ENCODE measurements at regions not wholly inside any gene's neighbourhood (a gene's known extent, or its start where the extent isn't known, plus 50 kb on each side); places are given as distances from the start of the nearest gene placed in this dataset.
A peak's percentile ranks its signal among the peaks of the same experiment; 100 is the strongest.

- DNase-seq (ENCODE audit: insufficient read length, low spot score) (no peak), FAIRE-seq (no peak)
- TF ChIP-seq POLR2A (IDR thresholded peaks at IDR 0.05; ENCODE audit: low read depth, low read length) = no peak
Measured at GRCh38 chr11:97259884-97260283, 870.1 kb downstream of the JRKL start.

- no peak for TF ChIP-seq POLR2A (IDR thresholded peaks at IDR 0.05; ENCODE audit: low read depth, low read length)
- no peak for FAIRE-seq
- DNase-seq (ENCODE audit: insufficient read length, low spot score) = no peak
Measured at GRCh38 chr11:97263183-97263858, 873.5 kb downstream of the JRKL start.

- DNase-seq (ENCODE audit: insufficient read length, low spot score) = peak; percentile 0
- TF ChIP-seq POLR2A (IDR thresholded peaks at IDR 0.05; ENCODE audit: low read depth, low read length) = no peak
- FAIRE-seq = no peak
Measured at GRCh38 chr11:97269527-97269926, 879.7 kb downstream of the JRKL start.

- DNase-seq (ENCODE audit: insufficient read length, low spot score) (no peak), FAIRE-seq (no peak)
- TF ChIP-seq POLR2A (IDR thresholded peaks at IDR 0.05; ENCODE audit: low read depth, low read length) = no peak
Measured at GRCh38 chr11:97279341-97279740, 889.5 kb downstream of the JRKL start.

- DNase-seq (ENCODE audit: insufficient read length, low spot score) = no peak
- no peak for TF ChIP-seq POLR2A (IDR thresholded peaks at IDR 0.05; ENCODE audit: low read depth, low read length)
- FAIRE-seq = no peak
Measured at GRCh38 chr11:97280347-97280746, 890.5 kb downstream of the JRKL start.

- no peak for TF ChIP-seq POLR2A (IDR thresholded peaks at IDR 0.05; ENCODE audit: low read depth, low read length)
- DNase-seq (ENCODE audit: insufficient read length, low spot score) (no peak), FAIRE-seq (no peak)
Measured at GRCh38 chr11:97289823-97290222, 900.0 kb downstream of the JRKL start.

GRCh38 chr11:97290464-97291041 is 900.7 kb downstream of the JRKL start:
- no peak for TF ChIP-seq POLR2A (IDR thresholded peaks at IDR 0.05; ENCODE audit: low read depth, low read length)
- FAIRE-seq (no peak), DNase-seq (ENCODE audit: insufficient read length, low spot score) (no peak)

- no peak for FAIRE-seq
- no peak for TF ChIP-seq POLR2A (IDR thresholded peaks at IDR 0.05; ENCODE audit: low read depth, low read length)
- DNase-seq (ENCODE audit: insufficient read length, low spot score) = no peak
Measured at GRCh38 chr11:97296301-97296700, 906.5 kb downstream of the JRKL start.

GRCh38 chr11:97309291-97309690 is 919.5 kb downstream of the JRKL start:
- no peak for TF ChIP-seq POLR2A (IDR thresholded peaks at IDR 0.05; ENCODE audit: low read depth, low read length)
- DNase-seq (ENCODE audit: insufficient read length, low spot score) (no peak), FAIRE-seq (no peak)

- TF ChIP-seq POLR2A (IDR thresholded peaks at IDR 0.05; ENCODE audit: low read depth, low read length) = no peak
- FAIRE-seq = no peak
- DNase-seq (ENCODE audit: insufficient read length, low spot score) = no peak
Measured at GRCh38 chr11:97325693-97326092, 935.9 kb downstream of the JRKL start.

- DNase-seq (ENCODE audit: insufficient read length, low spot score) = no peak
- FAIRE-seq = no peak
- TF ChIP-seq POLR2A (IDR thresholded peaks at IDR 0.05; ENCODE audit: low read depth, low read length) = no peak
Measured at GRCh38 chr11:97332271-97332670, 942.5 kb downstream of the JRKL start.

- FAIRE-seq (no peak), DNase-seq (ENCODE audit: insufficient read length, low spot score) (no peak)
- no peak for TF ChIP-seq POLR2A (IDR thresholded peaks at IDR 0.05; ENCODE audit: low read depth, low read length)
Measured at GRCh38 chr11:97336064-97336463, 946.3 kb downstream of the JRKL start.

GRCh38 chr11:97345032-97345431 is 955.2 kb downstream of the JRKL start:
- FAIRE-seq = no peak
- no peak for DNase-seq (ENCODE audit: insufficient read length, low spot score)

GRCh38 chr11:97349201-97349600 is 959.4 kb downstream of the JRKL start:
- no peak for FAIRE-seq
- no peak for TF ChIP-seq POLR2A (IDR thresholded peaks at IDR 0.05; ENCODE audit: low read depth, low read length)
- no peak for DNase-seq (ENCODE audit: insufficient read length, low spot score)

More at GRCh38 chr11:97345032-97345431, 955.2 kb downstream of the JRKL start:
- TF ChIP-seq POLR2A (IDR thresholded peaks at IDR 0.05; ENCODE audit: low read depth, low read length) = no peak

- no peak for TF ChIP-seq POLR2A (IDR thresholded peaks at IDR 0.05; ENCODE audit: low read depth, low read length)
- DNase-seq (ENCODE audit: insufficient read length, low spot score) = no peak
- FAIRE-seq = no peak
Measured at GRCh38 chr11:97351939-97352338, 962.1 kb downstream of the JRKL start.
